HG03196 (cell line): ENCODE measurements at regions not wholly inside any gene's neighbourhood (a gene's known extent, or its start where the extent isn't known, plus 50 kb on each side); places are given as distances from the start of the nearest gene placed in this dataset.

ENCODE experiments used
- ATAC-seq: cut with Tn5 transposase; IDR thresholded peaks from one replicate; pipeline ENCODE4 v1.9.1; 2021; ENCODE audit not compliant: unreplicated experiment

GRCh38 chr1:29473161-29473855 lies 237.0 kb downstream of the PTPRU start:
- ATAC-seq: no peak

- ATAC-seq: no peak
These were observed 235.4 kb downstream of the PTPRU start for GRCh38 chr1:29471487-29472313.

GRCh38 chr1:29470788-29471119 lies 234.4 kb downstream of the PTPRU start:
- no peak for ATAC-seq

- no peak for ATAC-seq
These were observed 233.9 kb downstream of the PTPRU start for GRCh38 chr1:29470087-29470787.

- no peak for ATAC-seq
These were observed 233.1 kb downstream of the PTPRU start for GRCh38 chr1:29469457-29469856.

- ATAC-seq: no peak
These were observed 231.9 kb downstream of the PTPRU start for GRCh38 chr1:29467989-29468900.

GRCh38 chr1:29466258-29466657 lies 229.9 kb downstream of the PTPRU start:
- no peak for ATAC-seq

GRCh38 chr1:29465755-29466154 lies 229.4 kb downstream of the PTPRU start:
- no peak for ATAC-seq

- ATAC-seq: no peak
These were observed 225.8 kb downstream of the PTPRU start for GRCh38 chr1:29462096-29462495.

GRCh38 chr1:29461115-29461739 lies 224.9 kb downstream of the PTPRU start:
- ATAC-seq: no peak

GRCh38 chr1:29460694-29461093 lies 224.4 kb downstream of the PTPRU start:
- no peak for ATAC-seq

- ATAC-seq: no peak
These were observed 223.8 kb downstream of the PTPRU start for GRCh38 chr1:29460041-29460610.

GRCh38 chr1:29459620-29459945 lies 223.3 kb downstream of the PTPRU start:
- ATAC-seq: no peak

GRCh38 chr1:29458737-29459619 lies 222.7 kb downstream of the PTPRU start:
- no peak for ATAC-seq

- ATAC-seq: no peak
These were observed 221.4 kb downstream of the PTPRU start for GRCh38 chr1:29457496-29458368.

GRCh38 chr1:29456685-29457435 lies 220.5 kb downstream of the PTPRU start:
- no peak for ATAC-seq

GRCh38 chr1:29455781-29456180 lies 219.5 kb downstream of the PTPRU start:
- ATAC-seq: no peak
